ENCODE measurements at regions not wholly inside any gene's neighbourhood (a gene's known extent, or its start where the extent isn't known, plus 50 kb on each side); places are given as distances from the start of the nearest gene placed in this dataset.

- no peak for TF ChIP-seq CTCF (optimal IDR thresholded peaks at IDR 0.05 in 1 of 3, IDR thresholded peaks at IDR 0.05 in 1 of 3, conservative IDR thresholded peaks at IDR 0.05 in 1 of 3; ENCODE audit: extremely low read depth in 1 of 3, insufficient read depth in 2 of 3, low read length in 3 of 3)
- TF ChIP-seq EZH2 (IDR thresholded peaks at IDR 0.05; ENCODE audit: low read length), result no peak
Observed at GRCh38 chr7:26928703-26929347, 64.4 kb upstream of the SKAP2 start.
